GM19463 (cell line): ENCODE measurements at regions not wholly inside any gene's neighbourhood (a gene's known extent, or its start where the extent isn't known, plus 50 kb on each side); places are given as distances from the start of the nearest gene placed in this dataset.

Experiments used
- ATAC-seq: cut with Tn5 transposase; IDR thresholded peaks from one replicate; pipeline ENCODE4 v1.9.1; 2021; ENCODE audit warnings: mild to moderate bottlenecking, moderate library complexity; ENCODE audit not compliant: unreplicated experiment

GRCh38 chr3:82311901-82312300 is 550.5 kb upstream of the GBE1 start:
- no peak for ATAC-seq

GRCh38 chr3:82308755-82309154 is 547.3 kb upstream of the GBE1 start:
- no peak for ATAC-seq

- no peak for ATAC-seq
These were observed 544.7 kb upstream of the GBE1 start for GRCh38 chr3:82306189-82306588.

- ATAC-seq, result peak; percentile 34
These were observed 533.2 kb upstream of the GBE1 start for GRCh38 chr3:82294609-82295008.

- peak; percentile 83 for ATAC-seq
These were observed 532.4 kb upstream of the GBE1 start for GRCh38 chr3:82293867-82294266.

- ATAC-seq, result no peak
These were observed 532.0 kb upstream of the GBE1 start for GRCh38 chr3:82293435-82293834.

- ATAC-seq, result no peak
These were observed 526.1 kb upstream of the GBE1 start for GRCh38 chr3:82287562-82287961.

GRCh38 chr3:82281205-82281604 is 519.8 kb upstream of the GBE1 start:
- no peak for ATAC-seq

- ATAC-seq, result no peak
These were observed 515.5 kb upstream of the GBE1 start for GRCh38 chr3:82276992-82277391.

GRCh38 chr3:82274897-82275296 is 513.5 kb upstream of the GBE1 start:
- ATAC-seq, result no peak

- no peak for ATAC-seq
These were observed 504.3 kb upstream of the GBE1 start for GRCh38 chr3:82265747-82266146.

- ATAC-seq, result no peak
These were observed 500.7 kb upstream of the GBE1 start for GRCh38 chr3:82262193-82262592.

GRCh38 chr3:82261637-82262036 is 500.2 kb upstream of the GBE1 start:
- no peak for ATAC-seq

- no peak for ATAC-seq
These were observed 499.6 kb upstream of the GBE1 start for GRCh38 chr3:82261013-82261412.

- ATAC-seq, result no peak
These were observed 498.5 kb upstream of the GBE1 start for GRCh38 chr3:82259994-82260393.

- no peak for ATAC-seq
These were observed 478.9 kb upstream of the GBE1 start for GRCh38 chr3:82240322-82240721.

- ATAC-seq, result no peak
These were observed 474.8 kb upstream of the GBE1 start for GRCh38 chr3:82236257-82236656.

GRCh38 chr3:82229397-82229796 is 468.0 kb upstream of the GBE1 start:
- peak; percentile 88 for ATAC-seq

GRCh38 chr3:82224661-82225060 is 463.2 kb upstream of the GBE1 start:
- ATAC-seq, result no peak

GRCh38 chr3:82222401-82222800 is 461.0 kb upstream of the GBE1 start:
- no peak for ATAC-seq

- no peak for ATAC-seq
These were observed 456.1 kb upstream of the GBE1 start for GRCh38 chr3:82217571-82217970.

- no peak for ATAC-seq
These were observed 446.7 kb upstream of the GBE1 start for GRCh38 chr3:82208002-82208710.

- no peak for ATAC-seq
These were observed 440.8 kb upstream of the GBE1 start for GRCh38 chr3:82202269-82202668.
